AG09309 (cell line): ENCODE measurements at regions not wholly inside any gene's neighbourhood (a gene's known extent, or its start where the extent isn't known, plus 50 kb on each side); places are given as distances from the start of the nearest gene placed in this dataset.

Experiments
- DNase-seq: peaks from one replicate; pipeline ENCODE4 v3.0.0-alpha.2; 2010; ENCODE audit warnings: low read depth
- H3K4me3 ChIP-seq: 2 replicates; pipeline ENCODE4 v1.5.1; 2011; ENCODE audit warnings: mild to moderate bottlenecking, low read depth, low read length, moderate library complexity; ENCODE audit not compliant: control insufficient read depth
- TF ChIP-seq, protein P1 (sequence below): IDR thresholded peaks from 2 replicates; pipeline ENCODE4 v1.5.1; 2011; ENCODE audit warnings: mild to moderate bottlenecking, low read depth, low read length, inconsistent platforms; ENCODE audit not compliant: insufficient read depth, control insufficient read depth; ENCODE audit errors: missing control alignments

DNA sequence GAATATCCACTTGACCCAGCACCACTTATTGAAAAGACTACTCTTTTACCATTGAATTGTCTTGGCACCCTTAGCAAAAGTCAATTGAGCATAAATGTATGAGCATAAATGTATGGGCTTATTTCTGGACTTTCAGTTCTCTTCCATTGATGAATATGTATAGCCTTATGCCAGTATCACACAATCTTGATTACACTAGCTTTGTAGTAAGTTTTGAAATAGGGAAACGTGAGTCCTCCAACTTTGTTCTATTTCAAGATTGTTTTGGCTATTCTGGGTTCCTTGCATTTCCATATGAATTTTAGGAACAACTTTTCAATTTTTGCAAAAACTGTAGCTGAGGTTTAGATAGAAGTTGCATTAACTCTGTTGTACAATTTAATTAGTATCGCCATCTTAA is 601.0 kb downstream of the TLE1 start:
- DNase-seq, result no peak
- TF ChIP-seq, protein P1, sequence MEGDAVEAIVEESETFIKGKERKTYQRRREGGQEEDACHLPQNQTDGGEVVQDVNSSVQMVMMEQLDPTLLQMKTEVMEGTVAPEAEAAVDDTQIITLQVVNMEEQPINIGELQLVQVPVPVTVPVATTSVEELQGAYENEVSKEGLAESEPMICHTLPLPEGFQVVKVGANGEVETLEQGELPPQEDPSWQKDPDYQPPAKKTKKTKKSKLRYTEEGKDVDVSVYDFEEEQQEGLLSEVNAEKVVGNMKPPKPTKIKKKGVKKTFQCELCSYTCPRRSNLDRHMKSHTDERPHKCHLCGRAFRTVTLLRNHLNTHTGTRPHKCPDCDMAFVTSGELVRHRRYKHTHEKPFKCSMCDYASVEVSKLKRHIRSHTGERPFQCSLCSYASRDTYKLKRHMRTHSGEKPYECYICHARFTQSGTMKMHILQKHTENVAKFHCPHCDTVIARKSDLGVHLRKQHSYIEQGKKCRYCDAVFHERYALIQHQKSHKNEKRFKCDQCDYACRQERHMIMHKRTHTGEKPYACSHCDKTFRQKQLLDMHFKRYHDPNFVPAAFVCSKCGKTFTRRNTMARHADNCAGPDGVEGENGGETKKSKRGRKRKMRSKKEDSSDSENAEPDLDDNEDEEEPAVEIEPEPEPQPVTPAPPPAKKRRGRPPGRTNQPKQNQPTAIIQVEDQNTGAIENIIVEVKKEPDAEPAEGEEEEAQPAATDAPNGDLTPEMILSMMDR, result no peak
- H3K4me3 ChIP-seq, result no peak overlapping the region

DNA sequence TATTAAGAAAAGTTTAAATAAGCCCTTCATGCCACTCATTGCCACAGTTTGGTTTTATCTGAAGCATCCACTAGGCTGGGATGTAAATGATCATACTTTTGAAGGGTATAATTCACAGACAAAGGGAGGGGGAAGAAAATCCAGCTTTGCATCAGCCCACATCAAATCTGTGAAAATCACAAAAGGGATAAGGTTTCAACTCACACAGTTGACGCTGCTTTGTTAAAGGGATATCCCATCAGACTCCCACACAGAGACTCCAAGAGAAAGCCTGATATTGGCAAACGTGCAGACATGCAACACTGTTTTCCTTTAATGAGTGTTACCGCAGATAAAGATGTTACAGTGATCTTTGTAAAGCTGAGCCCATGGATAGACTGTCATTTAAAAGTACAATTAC is 602.9 kb downstream of the TLE1 start:
- no peak overlapping the region for H3K4me3 ChIP-seq
- TF ChIP-seq, protein P1, result no peak
- no peak for DNase-seq

DNA sequence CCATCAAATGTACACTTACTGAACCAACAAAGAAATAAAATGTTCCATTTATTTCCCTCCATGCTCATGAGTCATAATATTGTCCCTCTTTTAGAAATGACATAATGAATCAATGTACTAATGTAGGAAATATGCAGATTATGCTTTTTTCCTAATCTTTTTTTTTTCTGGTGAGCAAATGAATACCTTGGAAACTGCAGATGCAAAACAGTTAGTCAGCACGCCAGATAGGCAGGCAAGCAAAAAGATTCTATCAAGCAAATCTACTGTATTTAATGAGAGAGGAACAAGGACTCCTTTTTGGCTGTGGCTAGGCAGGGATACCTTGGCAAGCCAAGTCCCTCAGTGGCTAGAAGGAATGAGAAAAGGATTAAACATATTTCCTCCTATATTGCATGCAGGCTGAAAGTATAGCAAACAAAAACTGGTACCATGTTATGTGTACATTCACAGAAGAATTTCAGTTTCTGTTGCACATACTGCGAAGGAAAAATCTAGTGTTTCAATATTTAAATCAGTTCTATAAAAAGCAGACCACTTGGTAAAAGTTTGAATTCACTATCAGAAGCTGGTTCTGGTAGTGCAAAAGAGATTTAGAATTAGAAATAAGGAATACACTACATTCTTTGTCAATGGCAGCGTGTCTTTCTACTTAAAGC is 605.4 kb downstream of the TLE1 start:
- DNase-seq, result peak; percentile 21
- TF ChIP-seq, protein P1, result no peak
- no peak overlapping the region for H3K4me3 ChIP-seq

DNA sequence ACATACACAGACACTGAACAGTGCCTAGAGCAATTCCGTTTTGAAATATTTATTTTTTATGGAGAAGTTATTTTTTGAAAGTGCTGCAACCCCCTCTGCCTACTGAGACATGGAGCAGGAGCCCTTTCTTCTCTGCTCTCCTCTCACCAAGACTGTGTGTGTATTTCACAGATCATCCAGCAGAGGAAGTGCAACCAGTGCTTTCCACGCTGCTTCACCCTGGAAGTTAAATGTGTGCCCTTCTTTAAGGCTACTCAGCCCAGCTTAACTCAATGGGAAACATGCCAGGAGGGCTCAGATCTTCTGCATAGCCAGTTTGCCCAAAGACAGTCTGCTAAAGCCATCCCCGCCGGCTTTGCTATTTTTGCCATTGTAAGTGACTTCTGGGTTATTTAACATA is 606.3 kb downstream of the TLE1 start:
- TF ChIP-seq, protein P1, result peak; percentile 32
- H3K4me3 ChIP-seq, result no peak overlapping the region
- DNase-seq, result no peak

DNA sequence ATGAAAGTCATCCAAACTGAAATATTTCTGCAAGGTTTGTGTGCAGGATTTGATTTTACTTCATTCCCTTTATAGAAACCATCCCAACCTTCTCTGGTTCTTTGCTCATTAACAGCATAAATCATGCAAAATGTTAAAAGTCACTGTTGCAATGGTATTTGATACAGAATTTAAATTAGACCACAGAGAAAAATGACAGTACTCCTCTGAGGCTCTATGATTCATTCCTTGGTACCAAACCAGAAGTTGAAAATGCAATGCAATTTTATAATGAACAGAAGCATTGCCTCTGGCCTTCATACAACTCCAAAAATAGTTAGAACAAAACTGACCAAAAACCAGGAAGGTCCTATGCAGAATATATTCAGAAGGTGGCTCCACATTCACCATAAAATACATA is 607.1 kb downstream of the TLE1 start:
- no peak overlapping the region for H3K4me3 ChIP-seq
- DNase-seq, result peak; percentile 25
- TF ChIP-seq, protein P1, result no peak

DNA sequence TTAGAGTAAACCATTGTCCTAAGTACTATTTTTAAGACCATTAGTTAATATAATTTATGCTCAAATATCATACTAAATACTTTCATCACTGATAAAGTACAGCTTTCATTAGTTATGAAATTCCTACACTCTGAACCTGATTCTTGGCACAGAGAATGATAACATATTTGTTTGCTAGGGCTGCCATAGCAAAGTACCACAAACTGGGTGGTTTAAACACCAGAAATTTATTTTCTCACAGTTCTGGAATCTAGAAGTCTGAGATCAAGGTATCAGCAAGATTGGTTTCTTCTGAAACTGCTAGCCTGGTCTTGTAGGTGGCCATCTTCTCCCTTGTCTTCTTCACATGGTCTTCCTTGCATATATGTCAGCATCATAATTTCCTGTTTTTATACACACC is 608.4 kb downstream of the TLE1 start:
- TF ChIP-seq, protein P1, result no peak
- no peak overlapping the region for H3K4me3 ChIP-seq
- no peak for DNase-seq

DNA sequence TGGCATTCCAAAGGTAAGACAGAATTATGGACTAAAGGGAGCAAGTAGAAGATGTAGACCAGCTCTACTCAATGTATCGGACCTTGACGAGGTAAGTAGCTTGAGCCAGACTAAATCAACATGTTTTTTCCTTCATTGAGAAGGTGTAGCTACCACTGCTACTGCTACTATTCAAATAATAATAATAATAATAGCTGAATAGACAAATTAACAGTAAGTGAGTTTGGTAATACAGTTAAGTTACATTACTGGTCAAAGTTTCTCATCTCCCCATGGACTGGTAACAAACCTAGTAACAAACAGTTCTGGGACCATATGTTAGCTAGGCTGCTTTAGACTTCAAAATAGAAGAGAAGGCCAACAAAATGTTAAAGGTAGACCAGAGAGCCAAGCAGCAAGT is 609.2 kb downstream of the TLE1 start:
- no peak for DNase-seq
- TF ChIP-seq, protein P1, result no peak
- no peak overlapping the region for H3K4me3 ChIP-seq
